Activated naive CD8-positive, alpha-beta T cell treated with anti-CD3 and anti-CD28 coated beads, Interleukin-2, amount 50 U/mL, for 24 hours (primary cell): ENCODE measurements at regions not wholly inside any gene's neighbourhood (a gene's known extent, or its start where the extent isn't known, plus 50 kb on each side); places are given as distances from the start of the nearest gene placed in this dataset.
A peak's percentile ranks its signal among the peaks of the same experiment; 100 is the strongest.

Experiments
- ATAC-seq: fragments of 150-1000 bp; cut with Tn5 transposase; one replicate; pipeline ENCODE4 v1.10.0; 2021
- DNase-seq: peaks from one replicate; pipeline ENCODE4 v3.0.0; 2021
- H3K27ac Mint-ChIP-seq: one replicate; pipeline ENCODE4 v1.8.0; 2021; ENCODE audit warnings: mild to moderate bottlenecking, mixed read lengths
- H3K27me3 Mint-ChIP-seq: one replicate; pipeline ENCODE4 v1.8.0; 2021; ENCODE audit warnings: mixed read lengths
- H3K36me3 Mint-ChIP-seq: one replicate; pipeline ENCODE4 v1.8.0; 2021; ENCODE audit warnings: low read depth, mixed read lengths
- H3K4me1 Mint-ChIP-seq: one replicate; pipeline ENCODE4 v1.8.0; 2021; ENCODE audit warnings: mixed read lengths
- H3K4me3 Mint-ChIP-seq: one replicate; pipeline ENCODE4 v1.8.0; 2021; ENCODE audit warnings: mild to moderate bottlenecking, moderate library complexity, mixed read lengths
- H3K9me3 Mint-ChIP-seq: one replicate; pipeline ENCODE4 v1.8.0; 2021; ENCODE audit warnings: mixed read lengths

- Mint-ChIP-seq H3K27ac (no peak overlapping the region), H3K27me3 (peaks cover 3% of the 10 kb centered on the region), H3K9me3 (no peaks in the 10 kb centered on the region), H3K4me3 (no peak overlapping the region), H3K4me1 (no peaks in the 10 kb centered on the region), H3K36me3 (no peaks in the 10 kb centered on the region)
- DNase-seq (no peak), ATAC-seq (no peak)
These were observed 173.2 kb downstream of the CDH26 start for GRCh38 chr20:60131375-60131774.

GRCh38 chr20:60132162-60132826 lies 174.1 kb downstream of the CDH26 start:
- ATAC-seq (no peak), DNase-seq (no peak)
- Mint-ChIP-seq H3K27ac (no peak overlapping the region), H3K36me3 (no peaks in the 10 kb centered on the region), H3K4me1 (peaks cover 3% of the 10 kb centered on the region), H3K9me3 (no peaks in the 10 kb centered on the region), H3K4me3 (no peak overlapping the region), H3K27me3 (peaks cover 3% of the 10 kb centered on the region)

GRCh38 chr20:60132827-60133670 lies 174.8 kb downstream of the CDH26 start:
- Mint-ChIP-seq H3K4me1 (peaks cover 3% of the 10 kb centered on the region), H3K27ac (no peak overlapping the region), H3K9me3 (no peaks in the 10 kb centered on the region), H3K36me3 (no peaks in the 10 kb centered on the region), H3K27me3 (peaks cover 3% of the 10 kb centered on the region), H3K4me3 (no peak overlapping the region)
- ATAC-seq (no peak), DNase-seq (no peak)

- no peak overlapping the region for H3K27ac Mint-ChIP-seq
- peaks cover 3% of the 10 kb centered on the region for H3K27me3 Mint-ChIP-seq
- H3K4me3 Mint-ChIP-seq = no peak overlapping the region
- no peaks in the 10 kb centered on the region for H3K9me3 Mint-ChIP-seq
- H3K4me1 Mint-ChIP-seq = peaks cover 6% of the 10 kb centered on the region
- H3K36me3 Mint-ChIP-seq = no peaks in the 10 kb centered on the region
- DNase-seq (no peak), ATAC-seq (no peak)
These were observed 177.1 kb downstream of the CDH26 start for GRCh38 chr20:60135276-60135675.

- Mint-ChIP-seq H3K27ac (no peak overlapping the region), H3K4me3 (no peak overlapping the region), H3K4me1 (peaks cover 6% of the 10 kb centered on the region), H3K9me3 (no peaks in the 10 kb centered on the region), H3K27me3 (peaks cover 3% of the 10 kb centered on the region), H3K36me3 (no peaks in the 10 kb centered on the region)
- DNase-seq = no peak
- ATAC-seq = no peak
These were observed 178.6 kb downstream of the CDH26 start for GRCh38 chr20:60136645-60137401.

GRCh38 chr20:60137657-60138245 lies 179.5 kb downstream of the CDH26 start:
- no peaks in the 10 kb centered on the region for H3K36me3 Mint-ChIP-seq
- peaks cover 6% of the 10 kb centered on the region for H3K4me1 Mint-ChIP-seq
- H3K4me3 Mint-ChIP-seq = peak overlapping the region; percentile 64
- no peak overlapping the region for H3K27ac Mint-ChIP-seq
- ATAC-seq (peak; percentile 35), DNase-seq (peak; percentile 30)
- H3K9me3 Mint-ChIP-seq = no peaks in the 10 kb centered on the region
- H3K27me3 Mint-ChIP-seq = no peaks in the 10 kb centered on the region

- Mint-ChIP-seq H3K27me3 (no peaks in the 10 kb centered on the region), H3K4me3 (peak overlapping the region; percentile 64), H3K27ac (no peak overlapping the region), H3K36me3 (no peaks in the 10 kb centered on the region), H3K9me3 (no peaks in the 10 kb centered on the region), H3K4me1 (peaks cover 6% of the 10 kb centered on the region)
- DNase-seq (peak; percentile 37), ATAC-seq (peak; percentile 44)
These were observed 180.3 kb downstream of the CDH26 start for GRCh38 chr20:60138256-60139220.

GRCh38 chr20:60139663-60140446 lies 181.6 kb downstream of the CDH26 start:
- no peaks in the 10 kb centered on the region for H3K36me3 Mint-ChIP-seq
- no peaks in the 10 kb centered on the region for H3K9me3 Mint-ChIP-seq
- H3K4me3 Mint-ChIP-seq = no peak overlapping the region
- H3K4me1 Mint-ChIP-seq = peaks cover 6% of the 10 kb centered on the region
- DNase-seq = no peak
- H3K27me3 Mint-ChIP-seq = no peaks in the 10 kb centered on the region
- ATAC-seq = no peak
- no peak overlapping the region for H3K27ac Mint-ChIP-seq

- DNase-seq = no peak
- Mint-ChIP-seq H3K9me3 (no peaks in the 10 kb centered on the region), H3K4me1 (peaks cover 3% of the 10 kb centered on the region), H3K36me3 (no peaks in the 10 kb centered on the region), H3K4me3 (no peak overlapping the region), H3K27ac (no peak overlapping the region), H3K27me3 (no peaks in the 10 kb centered on the region)
- no peak for ATAC-seq
These were observed 184.4 kb downstream of the CDH26 start for GRCh38 chr20:60142587-60142986.

- Mint-ChIP-seq H3K36me3 (no peaks in the 10 kb centered on the region), H3K4me3 (no peak overlapping the region), H3K9me3 (no peaks in the 10 kb centered on the region), H3K4me1 (peaks cover under 1% of the 10 kb centered on the region), H3K27ac (no peak overlapping the region), H3K27me3 (no peaks in the 10 kb centered on the region)
- DNase-seq (no peak), ATAC-seq (no peak)
These were observed 185.1 kb downstream of the CDH26 start for GRCh38 chr20:60143261-60143842.

- no peak overlapping the region for H3K27ac Mint-ChIP-seq
- ATAC-seq (no peak), DNase-seq (no peak)
- H3K27me3 Mint-ChIP-seq = no peaks in the 10 kb centered on the region
- H3K4me3 Mint-ChIP-seq = no peak overlapping the region
- H3K9me3 Mint-ChIP-seq = no peaks in the 10 kb centered on the region
- no peaks in the 10 kb centered on the region for H3K4me1 Mint-ChIP-seq
- H3K36me3 Mint-ChIP-seq = no peaks in the 10 kb centered on the region
These were observed 186.2 kb downstream of the CDH26 start for GRCh38 chr20:60144404-60144803.

- DNase-seq = no peak
- H3K27ac Mint-ChIP-seq = no peak overlapping the region
- H3K9me3 Mint-ChIP-seq = no peaks in the 10 kb centered on the region
- H3K27me3 Mint-ChIP-seq = no peaks in the 10 kb centered on the region
- no peaks in the 10 kb centered on the region for H3K4me1 Mint-ChIP-seq
- no peaks in the 10 kb centered on the region for H3K36me3 Mint-ChIP-seq
- no peak overlapping the region for H3K4me3 Mint-ChIP-seq
- no peak for ATAC-seq
These were observed 186.8 kb downstream of the CDH26 start for GRCh38 chr20:60144974-60145527.
